Liver (tissue), 3 donors: ENCODE measurements at regions not wholly inside any gene's neighbourhood (a gene's known extent, or its start where the extent isn't known, plus 50 kb on each side); places are given as distances from the start of the nearest gene placed in this dataset.

Experiments used
- ATF3 ChIP-seq: IDR thresholded peaks from 2 replicates; pipeline ENCODE4 v1.6.1; 2016; ENCODE audit warnings: antibody characterized with exemption
- GABPA ChIP-seq, 2 donors: IDR thresholded peaks in 1 of 2; conservative IDR thresholded peaks in 1 of 2; 2 replicates each; pipeline ENCODE4 v1.6.1; 2016; ENCODE audit warnings: antibody characterized with exemption in 2 of 2, mild to moderate bottlenecking in 1 of 2, moderate library complexity in 1 of 2
- HNF4A ChIP-seq, 2 donors: conservative IDR thresholded peaks; 2 replicates each; pipeline ENCODE4 v1.6.1; 2016; ENCODE audit warnings: antibody characterized with exemption in 2 of 2, mild to moderate bottlenecking in 2 of 2
- HNF4G ChIP-seq: IDR thresholded peaks from 2 replicates; pipeline ENCODE4 v1.6.1; 2016; ENCODE audit warnings: antibody characterized with exemption
- JUND ChIP-seq, 2 donors: IDR thresholded peaks; 2 replicates each; pipeline ENCODE4 v1.6.1; 2016; ENCODE audit warnings: antibody characterized with exemption in 2 of 2
- RAD21 ChIP-seq, 2 donors: IDR thresholded peaks; 2 replicates each; pipeline ENCODE4 v1.6.1; 2016; ENCODE audit warnings: antibody characterized with exemption in 2 of 2, mild to moderate bottlenecking in 2 of 2
- REST ChIP-seq: IDR thresholded peaks from 2 replicates; pipeline ENCODE4 v1.6.1; 2016; ENCODE audit warnings: antibody characterized with exemption, mild to moderate bottlenecking
- RXRA ChIP-seq, 2 donors: IDR thresholded peaks; 2 replicates each; pipeline ENCODE4 v1.6.1; 2017 to 2018; ENCODE audit warnings: antibody characterized with exemption in 2 of 2, mild to moderate bottlenecking in 1 of 2
- SP1 ChIP-seq: IDR thresholded peaks from 2 replicates; pipeline ENCODE4 v1.6.1; 2018; ENCODE audit warnings: antibody characterized with exemption, mild to moderate bottlenecking
- TAF1 ChIP-seq: conservative IDR thresholded peaks from 2 replicates; pipeline ENCODE4 v1.6.1; 2016; ENCODE audit warnings: antibody characterized with exemption, mild to moderate bottlenecking
- YY1 ChIP-seq: IDR thresholded peaks from 2 replicates; pipeline ENCODE4 v1.6.1; 2016; ENCODE audit warnings: antibody characterized with exemption, mild to moderate bottlenecking
- ZBTB33 ChIP-seq: IDR thresholded peaks from 2 replicates; pipeline ENCODE4 v1.6.1; 2016; ENCODE audit warnings: antibody characterized with exemption
- TF ChIP-seq, protein P1 (sequence below): fragments of 150-350 bp; IDR thresholded peaks from 2 replicates; pipeline ENCODE4 v1.5.1; 2017; ENCODE audit warnings: improper control_type of control experiment, low read depth, low read length; ENCODE audit not compliant: missing input control
- TF ChIP-seq, protein P2 (sequence below): IDR thresholded peaks from 2 replicates; pipeline ENCODE4 v1.6.1; 2016; ENCODE audit warnings: antibody characterized with exemption
- donor health status: healthy.
- donor health status: healthy.

DNA sequence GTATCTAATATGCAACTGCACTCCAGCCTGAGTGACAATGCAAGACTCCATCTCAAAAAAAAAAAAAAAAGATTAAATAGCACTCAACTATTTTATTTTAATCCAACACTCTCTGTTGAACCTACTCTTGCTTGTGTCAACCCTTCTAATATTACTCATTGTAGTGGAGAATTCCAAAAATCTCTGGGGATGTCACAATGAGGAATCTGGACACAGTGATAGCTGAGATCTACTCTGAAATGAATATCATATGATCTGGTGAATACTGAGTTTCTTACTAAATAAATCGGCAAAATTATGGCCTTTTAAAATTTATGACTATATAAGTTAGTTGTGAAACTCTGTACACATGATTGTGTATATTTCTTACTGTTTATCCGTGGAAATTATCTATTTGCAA lies 418.2 kb downstream of the BCAT1 start:
- TF ChIP-seq, protein P1, sequence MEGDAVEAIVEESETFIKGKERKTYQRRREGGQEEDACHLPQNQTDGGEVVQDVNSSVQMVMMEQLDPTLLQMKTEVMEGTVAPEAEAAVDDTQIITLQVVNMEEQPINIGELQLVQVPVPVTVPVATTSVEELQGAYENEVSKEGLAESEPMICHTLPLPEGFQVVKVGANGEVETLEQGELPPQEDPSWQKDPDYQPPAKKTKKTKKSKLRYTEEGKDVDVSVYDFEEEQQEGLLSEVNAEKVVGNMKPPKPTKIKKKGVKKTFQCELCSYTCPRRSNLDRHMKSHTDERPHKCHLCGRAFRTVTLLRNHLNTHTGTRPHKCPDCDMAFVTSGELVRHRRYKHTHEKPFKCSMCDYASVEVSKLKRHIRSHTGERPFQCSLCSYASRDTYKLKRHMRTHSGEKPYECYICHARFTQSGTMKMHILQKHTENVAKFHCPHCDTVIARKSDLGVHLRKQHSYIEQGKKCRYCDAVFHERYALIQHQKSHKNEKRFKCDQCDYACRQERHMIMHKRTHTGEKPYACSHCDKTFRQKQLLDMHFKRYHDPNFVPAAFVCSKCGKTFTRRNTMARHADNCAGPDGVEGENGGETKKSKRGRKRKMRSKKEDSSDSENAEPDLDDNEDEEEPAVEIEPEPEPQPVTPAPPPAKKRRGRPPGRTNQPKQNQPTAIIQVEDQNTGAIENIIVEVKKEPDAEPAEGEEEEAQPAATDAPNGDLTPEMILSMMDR: no peak
- no peak for TF ChIP-seq GABPA (IDR thresholded peaks at IDR 0.05 in 1 of 2, conservative IDR thresholded peaks at IDR 0.05 in 1 of 2)
- TF ChIP-seq HNF4A (conservative IDR thresholded peaks at IDR 0.05): no peak
- TF ChIP-seq REST: no peak
- TF ChIP-seq RAD21 (IDR thresholded peaks at IDR 0.05): no peak
- TF ChIP-seq, protein P2, sequence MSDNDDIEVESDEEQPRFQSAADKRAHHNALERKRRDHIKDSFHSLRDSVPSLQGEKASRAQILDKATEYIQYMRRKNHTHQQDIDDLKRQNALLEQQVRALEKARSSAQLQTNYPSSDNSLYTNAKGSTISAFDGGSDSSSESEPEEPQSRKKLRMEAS: no peak
- no peak for TF ChIP-seq RXRA (IDR thresholded peaks at IDR 0.05)
- no peak for TF ChIP-seq ATF3
- no peak for TF ChIP-seq JUND (IDR thresholded peaks at IDR 0.05)
- TF ChIP-seq ZBTB33: no peak
- TF ChIP-seq YY1: no peak
- TF ChIP-seq TAF1: no peak
- TF ChIP-seq HNF4G: no peak
- no peak for TF ChIP-seq SP1
